Left lung (tissue), 4 donors: ENCODE measurements at regions not wholly inside any gene's neighbourhood (a gene's known extent, or its start where the extent isn't known, plus 50 kb on each side); places are given as distances from the start of the nearest gene placed in this dataset.

Source experiments
- ATAC-seq: fragments of 200-7000 bp; cut with Tn5 transposase; one replicate; pipeline ENCODE4 v1.9.1; 2020; ENCODE audit warnings: moderate library complexity
- DNase-seq, 4 donors: peaks; one replicate each; pipeline ENCODE4 v3.0.0-alpha.2; 2013 to 2020
- H3K27ac ChIP-seq, 2 donors: fragments of 200-600 bp; sonication (generic) in 1 of 2; one replicate each; pipeline versions ENCODE4 v1.5.0 to v1.8.0; 2020 to 2021
- H3K27me3 ChIP-seq, 2 donors: fragments of 200-600 bp; sonication (generic) in 1 of 2; one replicate each; pipeline versions ENCODE4 v1.5.0 to v1.8.0; 2020 to 2021
- H3K36me3 ChIP-seq, 2 donors: fragments of 200-600 bp; sonication (generic) in 1 of 2; one replicate each; pipeline versions ENCODE4 v1.5.0 to v1.8.0; 2020 to 2021
- H3K4me1 ChIP-seq, 2 donors: fragments of 200-600 bp; one replicate each; pipeline ENCODE4 v1.8.0; 2021
- H3K4me3 ChIP-seq, 2 donors: fragments of 200-600 bp; sonication (generic) in 1 of 2; one replicate each; pipeline versions ENCODE4 v1.5.0 to v1.8.0; 2020 to 2021; ENCODE audit warnings: mild to moderate bottlenecking in 1 of 2
- H3K9me3 ChIP-seq, 2 donors: fragments of 200-600 bp; sonication (generic) in 1 of 2; one replicate each; pipeline versions ENCODE4 v1.5.0 to v1.8.0; 2020 to 2021
- CTCF ChIP-seq, 2 donors: fragments of 200-600 bp; sonication (generic) in 1 of 2; IDR thresholded peaks; one replicate each; pipeline versions ENCODE4 v1.5.0 to v1.8.0; 2021; ENCODE audit warnings: antibody characterized with exemption in 2 of 2
- intact Hi-C, 2 donors: fragments of 100-400 bp; cut with DNase I; formaldehyde crosslinking; loops; one replicate each; pipeline versions ENCODE4 v1.11.2 to v1.14.2; 2022
- donor health status: DM: no; HTN: yes; CAD: no.
- donor health status: DM: no; HTN: no; CAD: no.

GRCh38 chr15:88307344-88307743, 50.8 kb upstream of the NTRK3 start:
- TF ChIP-seq CTCF (IDR thresholded peaks at IDR 0.05) = no peak
- intact Hi-C loops = no loop called here
- peaks cover 0 to 22% of the 10 kb centered on the region in 2 donors for H3K27me3 ChIP-seq
- no peaks in the 10 kb centered on the region for H3K9me3 ChIP-seq
- no peaks in the 10 kb centered on the region for H3K36me3 ChIP-seq
- no peaks in the 10 kb centered on the region for H3K4me1 ChIP-seq
- ATAC-seq (no peak), DNase-seq (no peak)
- H3K4me3 ChIP-seq = no peak overlapping the region
- H3K27ac ChIP-seq = no peak overlapping the region
